Renal cortical epithelial cell (primary cell): ENCODE measurements at regions not wholly inside any gene's neighbourhood (a gene's known extent, or its start where the extent isn't known, plus 50 kb on each side); places are given as distances from the start of the nearest gene placed in this dataset.

Experiments used
- DNase-seq: peaks from one replicate; pipeline ENCODE4 v3.0.0-alpha.2; 2011; ENCODE audit warnings: low read depth

GRCh38 chr10:90975096-90975495, 54.2 kb upstream of the ANKRD1 start:
- DNase-seq = no peak

DNA sequence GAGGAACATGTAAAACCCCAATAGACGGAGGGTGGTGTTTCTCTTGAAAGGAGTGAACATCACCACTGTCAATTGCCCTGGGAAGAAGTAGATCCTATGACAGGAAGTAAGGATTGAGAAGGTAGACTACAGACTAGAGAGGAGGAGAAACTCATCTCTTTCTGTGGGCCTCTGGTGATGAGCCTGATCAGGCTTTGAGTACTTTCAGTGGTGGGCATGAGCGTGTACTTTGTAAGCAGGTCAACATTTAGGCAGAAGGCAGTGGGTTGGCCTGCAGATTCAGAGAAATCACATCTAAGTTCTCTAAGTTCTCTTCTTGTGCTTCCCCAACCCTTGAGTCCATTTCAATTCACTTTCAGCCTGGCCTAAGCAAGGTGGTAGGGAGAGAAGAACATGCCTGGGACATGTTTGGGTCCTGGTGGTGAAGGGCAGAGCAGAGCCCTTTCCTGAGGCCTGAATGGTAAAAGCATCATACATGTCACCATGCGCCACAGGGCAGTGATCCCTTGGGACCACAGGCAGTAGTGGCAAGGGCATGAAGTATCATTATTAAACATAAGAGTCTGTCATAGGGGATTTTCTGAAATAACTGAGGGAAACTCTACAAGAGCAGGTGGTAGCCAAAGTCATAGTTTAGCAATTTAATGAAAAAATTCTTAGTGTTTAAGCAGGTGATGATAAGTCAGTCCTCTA, 56.4 kb upstream of the ANKRD1 start:
- no peak for DNase-seq

- no peak for DNase-seq
Observed at GRCh38 chr10:90977855-90978486, 57.1 kb upstream of the ANKRD1 start.

DNA sequence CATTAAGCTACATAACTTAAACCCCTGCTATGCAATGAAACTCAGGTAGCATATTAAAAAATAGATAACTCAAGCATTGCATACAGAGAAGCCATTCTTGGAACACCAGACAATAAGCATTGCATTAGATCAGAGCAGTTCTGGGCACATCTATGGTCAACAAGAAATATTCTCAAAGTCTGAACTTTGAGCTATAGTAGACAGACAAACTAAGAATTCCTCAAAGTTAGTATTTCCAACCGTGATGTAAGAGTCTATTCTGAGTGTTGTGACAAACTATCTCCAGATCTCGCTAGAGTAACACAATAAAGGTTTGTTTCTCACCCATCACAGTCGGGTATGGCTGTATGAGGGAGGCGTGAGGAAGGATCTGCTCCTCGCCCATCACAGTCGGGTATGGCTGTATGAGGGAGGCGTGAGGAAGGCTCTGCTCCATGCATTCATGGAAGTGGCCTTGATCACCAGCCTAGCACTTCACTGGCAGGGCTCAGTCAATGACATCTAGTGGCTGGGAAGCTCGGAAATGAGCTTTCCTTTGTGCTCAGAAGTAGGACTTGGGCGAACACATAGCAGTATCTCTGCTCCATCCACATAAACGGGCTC, 61.6 kb upstream of the ANKRD1 start:
- no peak for DNase-seq

- no peak for DNase-seq
Observed at GRCh38 chr10:90983914-90984549, 63.1 kb upstream of the ANKRD1 start.

GRCh38 chr10:90984898-90985297, 64.0 kb upstream of the ANKRD1 start:
- DNase-seq = no peak

DNA sequence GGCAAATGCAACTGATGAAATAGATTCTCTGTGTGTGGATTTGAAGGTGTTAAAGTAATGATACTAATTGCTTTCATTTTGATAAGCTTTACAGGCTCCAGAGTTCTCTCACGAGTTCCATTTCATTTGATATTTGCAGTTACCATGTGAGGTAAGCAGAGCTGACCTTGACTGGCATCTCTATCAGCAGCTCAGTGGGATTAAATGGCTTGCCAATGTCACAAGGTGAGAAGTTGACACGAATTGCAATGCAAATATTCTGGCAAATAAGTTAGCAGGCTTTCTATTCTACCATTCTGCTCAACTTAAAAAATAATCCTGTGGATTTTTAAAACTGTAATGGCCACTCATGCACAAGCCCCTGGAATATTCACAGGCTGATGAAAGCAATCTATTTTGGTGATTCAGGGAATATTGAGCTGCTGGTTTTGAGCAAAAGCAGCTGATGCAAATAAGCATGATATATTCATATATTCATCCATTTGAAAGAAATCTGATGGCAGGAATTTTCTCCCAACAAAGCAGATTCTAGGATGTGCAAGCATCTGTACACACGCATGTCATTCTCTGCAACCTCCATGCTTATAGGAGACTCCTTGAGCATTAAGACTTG, 64.5 kb upstream of the ANKRD1 start:
- no peak for DNase-seq

GRCh38 chr10:90986136-90986760, 65.4 kb upstream of the ANKRD1 start:
- DNase-seq = no peak

DNA sequence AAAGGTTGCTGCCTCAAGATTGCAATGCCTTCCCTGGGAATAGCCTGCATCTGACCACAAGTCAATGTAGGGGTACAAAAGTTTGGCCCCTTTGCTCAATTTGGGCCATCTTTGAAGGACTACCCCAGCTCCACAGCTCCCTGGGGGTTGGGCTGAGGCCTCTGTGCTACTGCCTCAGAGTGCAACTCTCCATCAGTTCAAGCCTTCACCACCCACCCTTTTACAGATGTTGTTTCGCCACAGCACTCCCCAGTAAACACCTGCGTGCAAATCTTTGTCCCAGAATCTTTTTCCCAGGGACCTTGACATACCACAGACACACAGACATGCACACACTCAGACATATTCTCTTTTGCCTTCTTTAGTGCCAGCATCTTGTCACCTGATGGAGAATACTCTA, 66.0 kb upstream of the ANKRD1 start:
- no peak for DNase-seq

- no peak for DNase-seq
Observed at GRCh38 chr10:90987383-90987782, 66.5 kb upstream of the ANKRD1 start.

GRCh38 chr10:90988024-90988423, 67.1 kb upstream of the ANKRD1 start:
- DNase-seq = no peak

DNA sequence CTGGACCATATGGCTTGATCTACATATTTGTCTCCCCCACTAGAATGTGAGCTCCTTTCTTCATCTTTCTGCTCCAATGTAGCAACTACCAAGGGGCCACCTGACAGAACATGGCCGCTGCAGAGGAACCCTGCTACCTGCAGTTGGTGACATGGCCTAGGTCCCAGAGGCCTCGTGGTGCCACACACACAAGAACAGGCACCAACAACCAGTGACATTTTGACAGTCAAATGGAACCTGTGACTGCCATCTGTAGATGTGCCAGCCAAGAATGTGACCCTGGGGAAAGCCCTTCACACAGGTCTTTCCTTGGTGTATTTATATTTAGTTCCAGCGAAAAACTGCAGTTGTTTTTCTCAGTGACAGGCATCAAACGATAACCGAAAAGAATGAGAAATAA, 67.9 kb upstream of the ANKRD1 start:
- no peak for DNase-seq

DNA sequence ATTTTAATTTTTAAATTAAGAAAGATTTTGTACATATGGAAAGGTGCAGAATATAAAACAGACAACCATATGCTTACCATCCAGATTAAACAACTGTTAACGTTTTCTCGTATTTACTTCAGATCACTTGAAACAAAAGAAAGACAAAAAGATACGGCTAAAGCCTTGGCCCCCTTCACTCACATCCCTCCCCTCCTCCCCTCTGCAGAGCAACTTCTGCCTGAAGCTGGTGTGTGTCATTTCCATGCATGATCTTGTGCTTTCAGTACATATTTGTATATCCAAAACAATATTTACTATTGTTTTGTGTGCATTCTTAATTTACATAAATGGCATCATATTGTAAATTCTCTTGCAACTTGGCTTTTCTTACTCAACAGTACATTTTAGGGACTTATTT, 68.5 kb upstream of the ANKRD1 start:
- no peak for DNase-seq

- no peak for DNase-seq
Observed at GRCh38 chr10:90992462-90992861, 71.6 kb upstream of the ANKRD1 start.

DNA sequence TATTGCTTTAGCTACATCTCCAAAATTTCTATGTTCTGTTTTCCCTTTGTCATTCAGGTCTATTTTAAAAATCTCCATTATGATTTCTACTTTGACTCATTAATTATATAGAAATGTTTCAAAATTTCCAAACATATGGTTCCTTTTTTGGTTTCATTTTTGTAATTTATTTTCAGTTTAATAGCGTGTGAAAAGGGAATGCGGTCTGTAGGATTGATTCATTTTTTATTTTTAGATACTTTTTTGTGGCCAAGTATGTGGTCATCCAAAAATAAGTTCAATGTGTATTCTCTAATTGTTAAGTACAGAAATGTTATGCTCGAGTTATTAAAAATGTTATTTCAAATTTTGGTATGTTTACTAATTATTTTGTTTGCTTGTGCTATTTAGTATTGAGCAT, 72.5 kb upstream of the ANKRD1 start:
- DNase-seq = no peak

GRCh38 chr10:90997670-90998069, 76.8 kb upstream of the ANKRD1 start:
- DNase-seq = no peak

DNA sequence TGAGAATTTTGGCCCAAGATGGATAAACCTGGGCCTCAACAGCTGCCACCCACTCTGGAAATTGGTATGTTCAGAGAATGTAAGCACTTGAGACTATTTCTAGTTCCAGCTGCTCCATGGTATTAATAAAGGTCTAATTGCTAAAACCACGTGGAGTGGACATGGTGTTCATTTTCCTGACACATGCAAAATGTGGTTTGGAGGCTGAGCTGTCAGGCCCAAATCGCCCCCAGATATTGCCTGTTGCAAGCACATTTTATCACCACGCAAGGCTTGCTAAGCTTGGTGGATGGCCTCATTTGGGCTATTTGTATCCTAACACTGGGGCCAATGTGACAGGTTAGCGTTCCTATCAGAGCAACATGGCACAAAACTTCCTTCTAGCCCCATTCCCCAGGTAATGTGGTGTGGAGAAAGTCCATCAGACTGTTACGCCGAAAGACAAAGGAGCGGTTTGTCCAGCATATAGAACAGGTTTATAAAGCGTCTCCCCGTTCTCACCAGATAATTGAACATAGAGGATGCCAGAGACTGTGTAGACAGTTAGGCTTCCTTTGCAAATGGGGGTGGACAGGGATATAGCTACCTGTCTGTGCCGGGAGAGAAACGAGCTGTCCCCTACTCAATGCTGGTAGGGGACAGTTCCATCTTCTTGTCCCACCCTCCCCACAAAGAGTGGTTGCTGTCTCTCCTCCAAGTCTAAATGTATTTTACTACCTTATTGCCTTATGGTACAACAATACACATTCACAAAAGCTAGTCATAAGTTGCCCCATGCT, 78.0 kb upstream of the ANKRD1 start:
- DNase-seq = no peak

GRCh38 chr10:90999512-91000172, 78.8 kb upstream of the ANKRD1 start:
- no peak for DNase-seq

GRCh38 chr10:91000470-91000869, 79.6 kb upstream of the ANKRD1 start:
- DNase-seq = no peak

DNA sequence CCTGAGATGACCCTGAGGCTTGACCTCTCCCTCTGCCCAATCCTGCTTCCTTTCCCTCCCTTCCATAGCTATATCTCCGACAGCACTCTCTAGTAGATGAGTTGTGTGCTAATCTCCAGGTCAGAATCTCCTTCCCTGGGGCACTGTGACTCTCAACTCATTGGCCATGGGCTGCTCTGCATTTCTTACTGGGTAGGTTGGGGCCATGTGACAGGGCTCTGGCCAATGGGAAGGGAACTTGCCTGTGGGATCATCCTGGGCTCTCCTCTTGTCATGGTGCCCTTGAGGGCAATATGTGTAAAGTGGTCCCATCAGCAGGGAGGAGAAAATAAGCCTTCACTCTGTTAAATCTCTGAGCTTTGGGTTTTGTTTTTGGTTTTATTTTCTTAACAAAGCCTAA, 80.1 kb upstream of the ANKRD1 start:
- no peak for DNase-seq

GRCh38 chr10:91002656-91003055, 81.8 kb upstream of the ANKRD1 start:
- no peak for DNase-seq
